MM.1S (cell line): ENCODE measurements at regions not wholly inside any gene's neighbourhood (a gene's known extent, or its start where the extent isn't known, plus 50 kb on each side); places are given as distances from the start of the nearest gene placed in this dataset.

Experiments
- DNase-seq: peaks from one replicate; pipeline ENCODE4 v3.0.0-alpha.2; 2015
- H2AFZ ChIP-seq: fragments of 300-600 bp; sonication (generic); 2 replicates; pipeline ENCODE4 v1.6.0; 2016; ENCODE audit warnings: antibody characterized with exemption, low read length
- H3F3A ChIP-seq: fragments of 300-600 bp; sonication (generic); 2 replicates; pipeline ENCODE4 v1.6.1; 2016; ENCODE audit warnings: mild to moderate bottlenecking, antibody characterized with exemption, low read length, moderate library complexity, mixed read lengths; ENCODE audit not compliant: insufficient read depth
- H3K27ac ChIP-seq: fragments of 300-600 bp; sonication (generic); 2 replicates; pipeline ENCODE4 v1.5.1; 2016; ENCODE audit warnings: mild to moderate bottlenecking, low read length
- H3K27me3 ChIP-seq: fragments of 300-600 bp; sonication (generic); replicated peaks from 2 replicates; pipeline ENCODE4 v1.6.0; 2016; ENCODE audit warnings: low read length; ENCODE audit not compliant: insufficient read depth
- H3K36me3 ChIP-seq: fragments of 300-600 bp; sonication (generic); replicated peaks from 2 replicates; pipeline ENCODE4 v1.6.1; 2016; ENCODE audit warnings: mild to moderate bottlenecking, low read length, mixed read lengths; ENCODE audit not compliant: insufficient read depth
- H3K4me1 ChIP-seq: fragments of 300-600 bp; sonication (generic); 2 replicates; pipeline ENCODE4 v1.6.1; 2016; ENCODE audit warnings: low read length, mixed read lengths
- H3K4me2 ChIP-seq: fragments of 300-600 bp; sonication (generic); 2 replicates; pipeline ENCODE4 v1.6.0; 2016; ENCODE audit warnings: low read depth, low read length
- H3K4me3 ChIP-seq: fragments of 300-600 bp; sonication (generic); 2 replicates; pipeline ENCODE4 v1.5.1; 2016; ENCODE audit warnings: low read length, mixed read lengths
- H3K79me2 ChIP-seq: fragments of 300-600 bp; sonication (generic); 2 replicates; pipeline ENCODE4 v1.6.1; 2016; ENCODE audit warnings: mixed run types, low read length, mixed read lengths
- H3K9ac ChIP-seq: fragments of 300-600 bp; sonication (generic); 2 replicates; pipeline ENCODE4 v1.6.1; 2016; ENCODE audit warnings: low read length, mixed read lengths
- H3K9me2 ChIP-seq: fragments of 300-600 bp; sonication (generic); replicated peaks from 2 replicates; pipeline ENCODE4 v1.6.1; 2016; ENCODE audit warnings: mild to moderate bottlenecking, low read length, mixed read lengths; ENCODE audit not compliant: insufficient read depth
- H3K9me3 ChIP-seq: fragments of 300-600 bp; sonication (generic); replicated peaks from 2 replicates; pipeline ENCODE4 v1.6.1; 2016; ENCODE audit warnings: mild to moderate bottlenecking, low read length, mixed read lengths; ENCODE audit not compliant: insufficient read depth
- H4K20me1 ChIP-seq: fragments of 300-600 bp; sonication (generic); 2 replicates; pipeline ENCODE4 v1.6.1; 2016; ENCODE audit warnings: mild to moderate bottlenecking, low read length, moderate library complexity, mixed read lengths; ENCODE audit not compliant: insufficient read depth
- CTCF ChIP-seq: fragments of 300-600 bp; sonication (generic); IDR thresholded peaks from 2 replicates; pipeline ENCODE4 v1.5.1; 2016; ENCODE audit warnings: antibody characterized with exemption, low read length, mixed read lengths
- EZH2 ChIP-seq: fragments of 300-600 bp; sonication (generic); optimal IDR thresholded peaks from 2 replicates; pipeline ENCODE3; 2017; ENCODE audit warnings: low read depth, mild to moderate bottlenecking, antibody characterized with exemption, low read length, mixed read lengths
- EZH2phosphoT487 ChIP-seq: fragments of 300-600 bp; sonication (generic); IDR thresholded peaks from 2 replicates; pipeline ENCODE4 v1.6.1; 2018; ENCODE audit warnings: antibody characterized with exemption, low read length

- no peak overlapping the region for H3K27ac ChIP-seq
- no peaks in the 10 kb centered on the region for H3K9me3 ChIP-seq
- peaks cover 17% of the 10 kb centered on the region for H3K4me1 ChIP-seq
- no peak overlapping the region for H3K4me2 ChIP-seq
- H3K36me3 ChIP-seq = no peaks in the 10 kb centered on the region
- H3K4me3 ChIP-seq = no peak overlapping the region
- peaks cover 10% of the 10 kb centered on the region; the same call in 1 of the 2 replicates for H3F3A ChIP-seq
- no peak overlapping the region for H3K9ac ChIP-seq
- DNase-seq = no peak
- no peaks in the 10 kb centered on the region for H3K27me3 ChIP-seq
- TF ChIP-seq CTCF = no peak
- TF ChIP-seq EZH2phosphoT487 = no peak
- TF ChIP-seq EZH2 = no peak
- no peaks in the 10 kb centered on the region for H3K79me2 ChIP-seq
- H2AFZ ChIP-seq = no peak overlapping the region
- no peaks in the 10 kb centered on the region for H3K9me2 ChIP-seq
- H4K20me1 ChIP-seq = no peaks in the 10 kb centered on the region
Observed at GRCh38 chr11:81892770-81893635, 840.7 kb downstream of the FAM181B start.

GRCh38 chr11:81888391-81888790 lies 845.3 kb downstream of the FAM181B start:
- H3K4me2 ChIP-seq = no peak overlapping the region

DNA sequence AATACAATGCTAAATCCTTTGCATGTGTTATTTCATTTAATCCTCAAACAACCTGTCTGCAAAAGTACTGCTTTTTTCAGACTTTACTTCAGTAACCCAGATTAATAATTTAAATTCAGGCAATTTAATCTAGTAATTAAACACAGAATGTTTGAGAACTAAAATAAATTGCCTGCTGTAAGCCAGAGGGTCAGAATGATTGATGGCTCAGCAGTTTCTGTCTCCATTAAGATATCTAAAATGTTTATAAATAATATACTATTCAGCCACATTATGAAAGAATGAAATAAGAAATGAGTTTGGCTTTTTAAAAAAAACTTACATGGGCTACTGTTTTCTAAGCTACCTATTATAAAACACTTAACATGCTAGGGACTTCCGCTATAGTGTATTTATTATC lies 846.0 kb downstream of the FAM181B start:
- no peaks in the 10 kb centered on the region for H3F3A ChIP-seq
- H3K4me3 ChIP-seq = no peak overlapping the region
- no peaks in the 10 kb centered on the region for H3K36me3 ChIP-seq
- no peak overlapping the region for H3K27ac ChIP-seq
- H3K79me2 ChIP-seq = no peaks in the 10 kb centered on the region
- no peak overlapping the region for H3K4me2 ChIP-seq
- H2AFZ ChIP-seq = no peak overlapping the region
- no peak for DNase-seq
- no peaks in the 10 kb centered on the region for H3K9me3 ChIP-seq
- H3K9me2 ChIP-seq = no peaks in the 10 kb centered on the region
- H3K27me3 ChIP-seq = no peaks in the 10 kb centered on the region
- no peaks in the 10 kb centered on the region for H4K20me1 ChIP-seq
- no peaks in the 10 kb centered on the region for H3K4me1 ChIP-seq
- TF ChIP-seq EZH2 (no peak), EZH2phosphoT487 (no peak), CTCF (no peak)
- H3K9ac ChIP-seq = no peak overlapping the region

More at GRCh38 chr11:81888391-81888790, 845.3 kb downstream of the FAM181B start:
- Histone ChIP-seq H4K20me1 (no peaks in the 10 kb centered on the region), H3K9me3 (no peaks in the 10 kb centered on the region), H3K27ac (no peak overlapping the region), H3K9me2 (no peaks in the 10 kb centered on the region), H2AFZ (no peak overlapping the region), H3K4me3 (no peak overlapping the region), H3K36me3 (no peaks in the 10 kb centered on the region), H3K79me2 (no peaks in the 10 kb centered on the region), H3K4me1 (no peaks in the 10 kb centered on the region), H3F3A (no peaks in the 10 kb centered on the region), H3K9ac (no peak overlapping the region), H3K27me3 (no peaks in the 10 kb centered on the region)
- no peak for TF ChIP-seq CTCF
- TF ChIP-seq EZH2phosphoT487 = no peak
- no peak for TF ChIP-seq EZH2
- DNase-seq = no peak
